Stimulated activated effector memory CD8-positive, alpha-beta T cell treated with anti-CD3 and anti-CD28 coated beads, Interleukin-12 subunit alpha, Interleukin-12 subunit beta, amount 100 ng/mL, for 72 hours (primary cell): ENCODE measurements at regions not wholly inside any gene's neighbourhood (a gene's known extent, or its start where the extent isn't known, plus 50 kb on each side); places are given as distances from the start of the nearest gene placed in this dataset.

Source experiments
- ATAC-seq: fragments of 150-1000 bp; cut with Tn5 transposase; 2 replicates; pipeline ENCODE4 v1.10.0; 2021
- DNase-seq, 2 donors: peaks; one replicate each; pipeline ENCODE4 v3.0.0; 2021 to 2022; ENCODE audit warnings: low spot score in 2 of 2
- H3K27ac Mint-ChIP-seq: one replicate; pipeline ENCODE4 v1.8.0; 2022; ENCODE audit warnings: mild to moderate bottlenecking, mixed read lengths
- H3K36me3 Mint-ChIP-seq: one replicate; pipeline ENCODE4 v1.8.0; 2022; ENCODE audit warnings: mild to moderate bottlenecking, mixed read lengths
- H3K4me1 Mint-ChIP-seq: one replicate; pipeline ENCODE4 v1.8.0; 2022; ENCODE audit warnings: mixed read lengths
- H3K4me3 Mint-ChIP-seq: one replicate; pipeline ENCODE4 v1.8.0; 2022; ENCODE audit warnings: mild to moderate bottlenecking, mixed read lengths
- H3K9me3 Mint-ChIP-seq: one replicate; pipeline ENCODE4 v1.8.0; 2022; ENCODE audit warnings: mixed read lengths

DNA sequence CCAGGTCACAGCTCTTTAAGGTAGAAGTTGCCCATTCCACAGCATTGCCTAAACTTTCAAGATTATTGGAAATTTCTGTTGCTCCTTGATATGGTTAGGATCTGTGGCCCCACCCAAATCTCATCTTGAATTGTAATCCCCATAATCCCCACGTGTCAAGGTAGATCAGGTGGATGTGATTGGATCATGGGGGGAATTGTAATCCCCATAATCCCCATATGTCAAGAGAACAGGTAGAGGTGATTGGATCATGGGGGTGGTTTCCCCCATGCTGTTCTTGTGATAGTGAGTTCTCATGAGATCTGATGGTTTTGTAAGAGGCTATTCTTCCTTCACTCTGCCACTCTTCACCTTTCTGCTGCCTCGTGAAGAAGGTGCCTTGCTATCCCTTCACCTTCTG, 327.4 kb upstream of the MAP3K7 start:
- Mint-ChIP-seq H3K4me1 (no peaks in the 10 kb centered on the region), H3K4me3 (no peak overlapping the region), H3K36me3 (no peaks in the 10 kb centered on the region), H3K9me3 (no peaks in the 10 kb centered on the region), H3K27ac (no peak overlapping the region)
- ATAC-seq (no peak), DNase-seq (no peak)

DNA sequence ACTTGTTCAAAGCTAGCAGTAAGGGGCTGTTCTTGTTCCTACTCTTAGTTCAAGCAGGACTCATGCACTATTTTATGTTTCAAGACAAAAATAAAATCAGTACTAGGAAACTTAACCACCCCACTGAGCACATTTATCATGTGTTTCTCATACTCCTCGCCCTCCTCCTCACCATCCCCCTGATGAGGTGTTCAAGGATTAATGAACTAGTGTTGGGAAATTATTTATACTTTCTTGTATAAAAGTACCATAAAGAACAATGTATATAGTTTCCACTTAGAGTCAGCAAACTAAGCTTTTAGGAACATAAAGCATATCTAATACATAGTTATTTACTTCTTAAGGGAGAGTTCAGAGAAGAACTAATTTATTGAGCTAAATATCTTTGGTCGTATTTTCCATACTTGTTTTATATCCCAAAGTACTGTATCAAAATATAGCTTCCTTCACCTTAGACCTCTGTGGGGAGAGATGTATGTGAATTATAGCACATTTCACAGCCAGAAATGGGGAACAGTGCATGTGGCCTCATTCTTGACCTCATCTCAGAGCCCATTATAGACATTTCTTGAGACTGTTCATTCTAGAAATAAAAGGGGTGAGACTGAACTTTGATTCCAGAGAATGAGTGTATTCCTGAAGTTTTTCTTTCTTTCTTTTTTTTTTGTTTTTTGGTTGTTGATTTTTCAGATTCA, 326.5 kb upstream of the MAP3K7 start:
- H3K27ac Mint-ChIP-seq: no peak overlapping the region
- no peaks in the 10 kb centered on the region for H3K36me3 Mint-ChIP-seq
- DNase-seq (no peak), ATAC-seq (no peak)
- no peaks in the 10 kb centered on the region for H3K4me1 Mint-ChIP-seq
- H3K9me3 Mint-ChIP-seq: no peaks in the 10 kb centered on the region
- H3K4me3 Mint-ChIP-seq: no peak overlapping the region

DNA sequence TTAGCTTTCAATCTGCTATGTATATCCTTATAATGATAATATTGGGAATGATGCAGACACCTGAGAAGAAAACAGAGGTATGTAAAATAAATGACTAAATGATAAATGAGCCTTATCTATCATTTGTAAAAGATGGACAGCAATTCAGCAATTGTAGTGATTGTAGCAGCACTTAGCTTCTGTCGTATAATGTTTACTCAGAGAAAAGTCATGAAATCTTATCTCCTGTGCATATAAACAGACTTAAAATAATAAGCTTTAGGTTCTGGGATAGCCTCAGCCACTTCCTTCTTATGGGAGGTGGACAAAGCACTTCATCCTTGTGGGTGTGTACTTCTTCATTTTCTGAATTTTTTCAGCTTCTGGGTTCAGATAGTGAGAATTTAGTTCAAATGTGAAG, 324.8 kb upstream of the MAP3K7 start:
- no peaks in the 10 kb centered on the region for H3K4me1 Mint-ChIP-seq
- no peaks in the 10 kb centered on the region for H3K36me3 Mint-ChIP-seq
- DNase-seq (no peak), ATAC-seq (no peak)
- no peak overlapping the region for H3K4me3 Mint-ChIP-seq
- H3K27ac Mint-ChIP-seq: no peak overlapping the region
- no peaks in the 10 kb centered on the region for H3K9me3 Mint-ChIP-seq

DNA sequence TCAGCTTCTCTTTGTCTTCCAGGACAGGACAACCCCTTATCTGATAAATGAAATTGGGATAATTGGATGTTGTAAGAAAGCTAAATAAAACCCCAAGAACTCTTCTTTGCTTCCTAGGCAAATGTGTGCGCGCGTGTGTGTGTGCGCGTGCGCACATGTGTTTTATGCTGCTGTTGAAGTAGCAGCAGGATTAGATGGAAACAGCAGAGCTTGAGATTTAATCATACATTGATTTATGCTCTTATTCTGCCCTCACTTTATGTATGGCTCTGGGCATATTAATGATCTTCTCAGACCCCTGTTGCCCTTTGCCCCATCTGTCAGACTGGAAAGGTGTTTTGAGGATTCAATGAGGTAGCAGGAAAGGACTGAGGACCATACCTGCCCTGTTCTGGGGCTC, 324.0 kb upstream of the MAP3K7 start:
- ATAC-seq (no peak), DNase-seq (no peak)
- H3K27ac Mint-ChIP-seq: no peak overlapping the region
- H3K4me3 Mint-ChIP-seq: no peak overlapping the region
- no peaks in the 10 kb centered on the region for H3K9me3 Mint-ChIP-seq
- H3K4me1 Mint-ChIP-seq: no peaks in the 10 kb centered on the region
- H3K36me3 Mint-ChIP-seq: no peaks in the 10 kb centered on the region

DNA sequence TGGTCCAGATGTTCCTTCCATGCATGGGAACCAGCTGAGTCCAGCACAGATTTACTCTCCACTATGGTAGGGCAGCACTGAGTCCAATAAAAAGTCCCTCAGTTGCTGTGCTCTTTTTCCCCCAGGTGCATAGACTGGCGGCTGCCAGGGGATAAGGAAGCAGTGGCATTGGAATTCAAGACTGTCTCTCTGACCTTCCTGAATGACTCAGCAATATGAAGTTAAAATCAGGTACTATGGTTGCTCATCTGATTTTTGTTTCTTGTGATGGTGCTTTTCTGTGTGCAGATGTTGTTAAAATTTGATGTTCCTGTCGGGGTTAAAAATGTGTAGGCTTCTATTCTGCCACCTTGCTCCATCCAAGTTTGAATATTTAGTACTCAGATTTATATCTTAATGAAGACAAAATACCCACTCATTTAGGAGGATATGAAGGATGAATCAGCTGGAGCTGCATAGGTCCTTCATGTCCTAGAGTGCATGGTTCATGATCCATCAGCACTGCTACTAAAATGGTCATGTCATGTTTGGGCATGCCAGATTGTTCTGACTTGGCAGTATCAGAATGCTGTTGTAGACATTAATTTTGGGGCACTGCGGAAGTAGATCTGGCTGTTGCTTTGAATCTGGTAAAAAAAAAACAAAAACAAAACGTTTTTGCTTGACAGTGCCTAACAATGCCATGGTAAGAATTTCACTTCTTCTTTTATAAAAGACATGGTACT, 321.2 kb upstream of the MAP3K7 start:
- no peak overlapping the region for H3K4me3 Mint-ChIP-seq
- no peaks in the 10 kb centered on the region for H3K36me3 Mint-ChIP-seq
- H3K4me1 Mint-ChIP-seq: no peaks in the 10 kb centered on the region
- DNase-seq (no peak), ATAC-seq (peak; percentile 42)
- no peaks in the 10 kb centered on the region for H3K9me3 Mint-ChIP-seq
- no peak overlapping the region for H3K27ac Mint-ChIP-seq

DNA sequence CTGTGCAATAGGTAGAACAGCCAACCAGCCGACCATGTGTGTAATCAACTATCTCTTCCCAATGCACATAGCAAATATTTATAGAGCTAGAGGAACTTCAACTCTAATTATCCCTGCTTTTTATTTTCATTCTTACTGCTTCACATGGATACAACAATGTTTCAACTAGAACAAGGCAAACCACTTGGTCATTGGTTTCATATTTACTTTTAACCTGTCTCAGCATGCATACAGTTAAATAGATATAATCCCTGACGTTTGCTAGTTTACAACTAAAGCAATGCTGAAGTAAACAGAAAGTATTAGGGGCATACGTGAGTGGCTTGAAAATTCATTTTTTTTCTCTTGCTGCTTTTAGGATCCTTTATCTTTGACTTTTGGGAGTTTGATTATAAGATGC, 318.5 kb upstream of the MAP3K7 start:
- H3K27ac Mint-ChIP-seq: no peak overlapping the region
- no peak overlapping the region for H3K4me3 Mint-ChIP-seq
- H3K36me3 Mint-ChIP-seq: no peaks in the 10 kb centered on the region
- H3K4me1 Mint-ChIP-seq: no peaks in the 10 kb centered on the region
- DNase-seq (no peak), ATAC-seq (no peak)
- no peaks in the 10 kb centered on the region for H3K9me3 Mint-ChIP-seq

DNA sequence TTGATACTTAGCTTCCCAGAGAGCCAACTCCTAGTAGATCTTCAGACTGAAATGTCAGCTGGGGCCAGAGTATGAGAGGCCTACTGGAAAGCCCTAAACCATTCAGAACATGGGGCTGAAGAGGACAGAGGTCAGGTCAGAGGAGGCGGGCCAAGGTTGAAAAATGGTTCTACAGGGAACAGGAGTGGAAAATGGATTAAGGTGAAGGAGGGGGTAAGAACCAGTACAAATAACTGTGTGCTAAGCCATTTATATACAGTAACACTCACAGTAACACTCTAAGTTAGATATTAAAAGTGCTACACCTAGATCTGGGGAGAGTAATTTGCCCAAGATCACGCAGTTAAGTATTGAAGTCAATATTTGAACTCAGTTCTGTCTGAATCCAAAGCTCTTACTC, 313.2 kb upstream of the MAP3K7 start:
- Mint-ChIP-seq H3K27ac (no peak overlapping the region), H3K4me3 (no peak overlapping the region), H3K9me3 (no peaks in the 10 kb centered on the region), H3K36me3 (no peaks in the 10 kb centered on the region), H3K4me1 (no peaks in the 10 kb centered on the region)
- peak; percentile 32 for ATAC-seq
- DNase-seq: no peak

DNA sequence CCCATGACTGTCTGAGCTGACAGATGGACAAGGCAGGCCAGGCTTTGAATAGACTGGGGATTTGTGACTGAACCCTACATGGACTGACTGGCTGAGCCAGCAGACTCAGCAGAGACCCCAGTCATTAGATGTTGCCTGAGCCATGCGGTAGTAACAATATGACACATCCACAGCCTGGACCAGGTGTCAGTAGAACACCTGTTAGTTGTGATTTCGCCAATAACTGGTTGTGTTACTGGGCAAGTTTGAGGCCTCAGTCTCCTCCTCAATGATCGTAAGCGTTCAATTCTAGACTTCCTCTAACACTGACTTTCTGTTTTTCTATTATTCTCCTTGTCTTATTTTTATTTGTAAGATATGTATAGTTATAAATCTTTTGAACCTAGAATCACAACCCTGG, 311.9 kb upstream of the MAP3K7 start:
- ATAC-seq (no peak), DNase-seq (no peak)
- H3K4me3 Mint-ChIP-seq: no peak overlapping the region
- H3K36me3 Mint-ChIP-seq: no peaks in the 10 kb centered on the region
- H3K9me3 Mint-ChIP-seq: no peaks in the 10 kb centered on the region
- no peak overlapping the region for H3K27ac Mint-ChIP-seq
- H3K4me1 Mint-ChIP-seq: no peaks in the 10 kb centered on the region

DNA sequence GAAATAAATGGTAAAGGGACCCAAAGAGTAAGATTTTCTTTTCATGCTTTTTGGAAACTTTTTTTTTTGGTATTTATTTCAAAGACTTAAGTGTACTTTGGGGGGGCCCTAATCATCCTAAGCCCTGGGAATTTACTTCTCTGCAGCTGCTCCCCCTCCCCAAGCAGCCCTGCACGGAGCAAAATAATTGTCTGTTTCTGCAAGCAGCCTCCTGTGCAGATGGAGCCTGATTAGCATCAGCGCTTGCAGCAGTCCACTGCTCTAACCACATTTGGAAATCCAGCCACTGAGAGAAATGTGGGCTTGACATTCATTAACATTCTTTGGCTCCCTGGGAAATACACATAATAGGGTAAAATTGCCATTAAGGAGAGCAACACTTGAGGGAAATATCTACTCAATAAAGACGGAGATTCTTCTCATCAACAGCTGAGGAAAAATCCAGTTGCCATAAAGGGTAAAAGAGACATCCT, 309.2 kb upstream of the MAP3K7 start:
- H3K36me3 Mint-ChIP-seq: no peaks in the 10 kb centered on the region

DNA sequence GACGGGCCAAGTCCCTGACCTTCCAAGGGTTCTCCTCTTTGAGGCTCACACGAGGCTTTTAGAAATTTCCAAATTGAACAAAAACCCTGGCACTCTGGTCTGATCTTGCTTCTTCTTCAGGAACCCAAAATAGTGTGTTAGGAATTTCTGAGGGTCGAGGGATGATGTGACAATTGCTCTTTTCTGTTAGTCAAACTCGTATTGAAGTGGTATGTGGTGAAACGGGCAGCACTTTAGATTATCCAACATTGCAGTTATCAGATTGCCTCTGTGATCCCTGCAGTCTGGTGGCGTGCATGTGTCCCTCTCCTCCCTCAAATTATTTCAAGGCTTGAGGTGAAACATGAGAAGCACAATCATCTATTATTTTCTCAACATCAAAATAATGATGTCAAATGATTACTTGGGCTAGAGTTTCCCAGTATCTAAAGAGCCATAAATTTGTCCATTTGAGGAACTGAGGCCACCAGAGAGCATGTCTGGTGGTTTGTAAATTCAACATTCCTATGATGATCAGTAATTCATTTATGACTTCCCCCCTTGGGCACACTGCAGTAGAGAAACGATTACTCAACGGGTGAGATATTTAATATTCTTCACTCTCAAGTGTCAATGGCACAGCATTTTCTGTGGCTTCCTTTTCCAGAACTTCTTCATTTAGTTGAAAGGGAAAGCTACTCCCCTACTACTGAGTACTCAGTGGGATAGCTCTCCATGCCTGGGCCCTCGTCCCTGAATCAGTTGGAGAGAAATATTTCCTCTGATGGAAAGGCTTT, 308.6 kb upstream of the MAP3K7 start:
- no peak overlapping the region for H3K4me3 Mint-ChIP-seq
- no peak overlapping the region for H3K27ac Mint-ChIP-seq
- DNase-seq (no peak), ATAC-seq (no peak)
- no peaks in the 10 kb centered on the region for H3K36me3 Mint-ChIP-seq
- H3K9me3 Mint-ChIP-seq: no peaks in the 10 kb centered on the region
- no peaks in the 10 kb centered on the region for H3K4me1 Mint-ChIP-seq

More for the DNA sequence above, 309.2 kb upstream of the MAP3K7 start:
- Mint-ChIP-seq H3K9me3 (no peaks in the 10 kb centered on the region), H3K4me3 (no peak overlapping the region), H3K27ac (no peak overlapping the region), H3K4me1 (no peaks in the 10 kb centered on the region)
- DNase-seq (no peak), ATAC-seq (no peak)

DNA sequence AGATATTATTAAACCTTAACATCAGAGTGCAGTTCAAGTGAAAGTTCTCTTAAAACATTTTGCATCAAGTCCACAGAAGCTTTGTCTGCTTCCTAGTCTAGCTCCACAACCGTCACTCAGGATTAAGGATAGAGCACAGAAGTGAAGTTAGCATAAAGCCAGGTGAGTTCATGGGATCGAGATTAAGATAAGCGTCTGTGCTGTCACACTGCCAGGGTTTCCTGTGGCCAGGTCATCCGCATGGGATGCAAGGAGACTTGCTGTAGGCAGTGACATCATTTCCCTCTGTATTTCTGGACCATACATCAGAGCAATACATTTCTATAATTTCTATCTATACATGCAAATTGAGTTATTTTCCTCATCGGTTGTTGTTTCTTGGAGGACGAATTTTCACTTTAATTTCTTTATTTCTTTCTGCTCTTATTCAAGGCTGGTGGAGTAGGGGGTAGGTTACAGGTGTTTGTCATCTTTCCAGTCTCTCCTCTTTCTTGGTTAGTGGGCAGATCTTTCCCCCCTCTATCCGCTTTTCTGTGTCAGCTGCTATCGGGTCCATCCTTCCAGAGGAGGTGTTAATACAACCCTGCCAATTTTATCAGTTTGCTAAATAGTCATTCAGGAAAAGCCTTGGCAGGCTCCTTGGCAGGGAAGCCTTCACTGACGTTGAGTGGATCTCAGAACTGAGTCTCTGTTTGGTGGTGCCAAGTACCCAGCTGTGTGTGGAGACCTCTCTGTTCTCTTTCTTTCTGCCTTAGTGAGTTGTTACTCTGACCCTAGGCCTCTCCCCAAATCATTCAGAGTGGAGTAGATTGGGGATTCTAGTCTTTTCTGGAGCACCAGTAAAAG, 307.6 kb upstream of the MAP3K7 start:
- Mint-ChIP-seq H3K9me3 (no peaks in the 10 kb centered on the region), H3K36me3 (no peaks in the 10 kb centered on the region), H3K27ac (no peak overlapping the region), H3K4me1 (no peaks in the 10 kb centered on the region), H3K4me3 (no peak overlapping the region)
- DNase-seq (no peak), ATAC-seq (peak; percentile 11)

DNA sequence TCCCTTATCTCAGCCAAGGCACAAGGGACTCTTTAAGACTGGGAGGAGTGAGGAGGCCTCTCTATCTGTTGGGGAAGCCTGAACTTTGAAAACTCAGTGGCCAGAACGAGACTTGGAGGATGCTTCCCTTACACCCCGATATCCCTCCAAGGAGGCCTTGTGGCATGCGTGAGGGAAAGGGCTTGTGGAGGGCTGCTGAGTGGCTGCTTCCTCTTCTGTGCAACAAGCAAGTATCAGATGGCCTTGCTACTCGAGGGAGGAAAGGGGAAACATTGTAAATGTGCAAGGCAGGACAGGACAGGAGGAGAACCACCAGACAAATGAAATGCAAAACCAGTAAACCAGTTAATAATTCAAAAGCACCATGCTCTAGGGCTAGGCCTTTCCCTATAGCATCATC, 306.5 kb upstream of the MAP3K7 start:
- no peaks in the 10 kb centered on the region for H3K36me3 Mint-ChIP-seq
- no peak for ATAC-seq
- DNase-seq: no peak
- no peaks in the 10 kb centered on the region for H3K4me1 Mint-ChIP-seq
- no peak overlapping the region for H3K4me3 Mint-ChIP-seq
- H3K9me3 Mint-ChIP-seq: no peaks in the 10 kb centered on the region
- no peak overlapping the region for H3K27ac Mint-ChIP-seq

DNA sequence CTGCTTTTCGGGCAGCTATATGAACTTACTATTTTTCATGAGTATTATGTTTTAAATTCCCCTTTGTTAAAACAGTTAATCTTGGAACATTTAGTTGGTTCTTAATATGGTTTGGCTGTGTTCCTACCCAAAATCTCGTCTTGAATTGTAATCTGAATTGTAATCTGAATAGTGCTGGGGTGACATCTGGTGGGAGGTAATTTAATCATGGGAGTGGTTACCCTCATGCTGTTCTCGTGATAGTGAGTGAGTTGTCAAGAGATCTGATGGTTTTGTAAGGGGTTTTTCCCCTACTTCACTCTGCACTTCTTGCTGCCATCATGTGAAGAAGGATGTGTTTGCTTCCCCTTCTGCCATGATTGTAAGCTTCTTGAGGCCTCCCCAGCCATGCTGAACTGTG, 305.4 kb upstream of the MAP3K7 start:
- no peak for DNase-seq
- H3K9me3 Mint-ChIP-seq: no peaks in the 10 kb centered on the region
- no peak for ATAC-seq
- H3K4me3 Mint-ChIP-seq: no peak overlapping the region
- H3K36me3 Mint-ChIP-seq: no peaks in the 10 kb centered on the region
- no peak overlapping the region for H3K27ac Mint-ChIP-seq
- no peaks in the 10 kb centered on the region for H3K4me1 Mint-ChIP-seq

DNA sequence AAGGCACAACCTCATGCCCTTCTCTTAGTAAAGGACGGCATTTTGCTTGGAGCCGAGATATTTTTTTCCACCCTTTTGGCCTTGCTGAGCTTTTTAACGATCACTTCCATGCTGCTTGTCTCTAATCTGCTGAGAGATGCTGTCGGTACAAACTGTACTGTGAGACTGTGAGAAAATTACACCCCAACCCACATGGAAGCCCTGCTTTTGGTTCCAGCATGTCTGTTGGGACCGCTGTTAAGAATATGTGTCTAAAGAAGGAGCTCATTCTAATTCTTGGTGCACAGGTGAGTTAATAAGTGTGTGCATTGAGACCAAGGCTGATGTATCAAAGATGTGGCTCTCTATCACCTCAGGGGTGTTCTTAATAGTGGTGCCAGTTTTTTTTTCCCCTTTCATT, 304.5 kb upstream of the MAP3K7 start:
- ATAC-seq: no peak
- H3K9me3 Mint-ChIP-seq: no peaks in the 10 kb centered on the region
- no peaks in the 10 kb centered on the region for H3K36me3 Mint-ChIP-seq
- no peak overlapping the region for H3K27ac Mint-ChIP-seq
- H3K4me3 Mint-ChIP-seq: no peak overlapping the region
- no peak for DNase-seq
- no peaks in the 10 kb centered on the region for H3K4me1 Mint-ChIP-seq

DNA sequence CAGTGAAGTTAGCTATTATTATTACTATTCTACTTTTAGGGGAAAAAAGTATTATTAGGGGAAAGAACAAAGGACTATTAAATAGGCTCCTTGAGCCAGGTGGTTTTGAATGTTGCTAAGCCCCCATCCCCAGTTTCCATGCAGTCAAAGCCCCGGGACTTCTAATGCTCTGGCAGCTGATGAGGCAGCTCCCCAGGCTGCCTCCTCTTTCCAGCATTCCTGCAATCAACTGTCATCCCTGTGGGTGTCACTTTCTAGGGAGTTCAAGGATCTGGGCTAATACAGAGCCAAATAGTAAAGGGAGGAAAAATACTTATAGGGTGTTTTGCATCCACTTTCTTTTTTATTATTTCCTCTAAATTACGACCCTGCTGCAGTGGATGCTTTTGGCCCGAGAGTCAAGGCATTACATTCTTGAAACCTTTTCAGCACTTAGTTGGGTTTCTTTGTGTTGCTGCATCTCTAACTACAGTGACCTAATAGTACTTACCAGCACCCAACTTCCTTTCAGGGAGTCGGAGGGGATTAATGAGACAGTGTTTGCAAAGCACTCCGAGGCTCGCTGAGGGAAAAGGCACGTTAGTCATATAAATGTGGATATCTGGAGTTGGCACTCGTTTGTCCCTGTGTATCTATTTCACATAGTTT, 303.9 kb upstream of the MAP3K7 start:
- ATAC-seq (no peak), DNase-seq (no peak)
- no peak overlapping the region for H3K27ac Mint-ChIP-seq
- no peaks in the 10 kb centered on the region for H3K4me1 Mint-ChIP-seq
- no peak overlapping the region for H3K4me3 Mint-ChIP-seq
- H3K9me3 Mint-ChIP-seq: no peaks in the 10 kb centered on the region
- H3K36me3 Mint-ChIP-seq: no peaks in the 10 kb centered on the region
